ENCODE measurements at regions not wholly inside any gene's neighbourhood (a gene's known extent, or its start where the extent isn't known, plus 50 kb on each side); places are given as distances from the start of the nearest gene placed in this dataset.

DNA sequence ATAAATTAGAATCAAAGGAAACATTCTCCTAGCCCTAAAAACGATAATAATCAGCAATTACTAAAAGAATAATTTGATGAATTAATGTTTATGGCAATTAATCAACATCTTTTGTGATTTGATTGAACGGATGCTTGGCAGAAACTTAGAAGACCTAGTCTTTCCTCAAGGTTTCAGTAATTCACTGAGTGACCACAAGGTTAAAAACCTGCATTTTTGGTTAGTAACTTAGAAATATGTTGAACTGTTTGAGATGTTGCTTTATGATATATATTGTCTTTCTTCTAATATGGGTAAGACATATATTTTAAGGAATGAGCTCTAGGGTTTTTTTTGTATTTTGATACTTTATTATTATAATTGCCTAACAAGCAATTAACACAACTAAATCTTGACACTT lies 793.0 kb upstream of the NDST4 start:
- DNase-seq (ENCODE audit: low spot score), result no peak
- Histone ChIP-seq H3K4me3 (ENCODE audit: low read length in 2 of 2) (no peak overlapping the region), H4K91ac (ENCODE audit: low read depth, low read length, poor library complexity) (no peak overlapping the region), H3K36me3 (replicated peaks in 1 of 2; ENCODE audit: control insufficient read depth in 2 of 2, insufficient read depth in 2 of 2, low read length in 2 of 2) (no peaks in the 10 kb centered on the region), H2BK12ac (ENCODE audit: low read length) (no peak overlapping the region), H3K9me3 (replicated peaks in 1 of 2; ENCODE audit: control insufficient read depth in 2 of 2, insufficient read depth in 1 of 2, low read depth in 1 of 2, low read length in 2 of 2) (peaks cover 0 to 2% of the 10 kb centered on the region in 2 donors), H3K27me3 (ENCODE audit: control insufficient read depth in 3 of 3, insufficient read depth in 3 of 3, low read depth in 1 of 3, low read length in 3 of 3) (no peaks in the 10 kb centered on the region), H2BK15ac (ENCODE audit: low read length) (no peak overlapping the region), H3K4me2 (ENCODE audit: insufficient read depth, low read length, poor library complexity, severe bottlenecking) (no peak overlapping the region), H3K23ac (ENCODE audit: low read depth, low read length, poor library complexity) (no peak overlapping the region), H3K27ac (replicated peaks; ENCODE audit: low read length) (no peak overlapping the region), H2BK120ac (ENCODE audit: low read depth, low read length) (no peak overlapping the region), H2AK5ac (ENCODE audit: low read depth, low read length) (no peak overlapping the region), H3K79me1 (ENCODE audit: low read depth, low read length) (no peaks in the 10 kb centered on the region), H3K14ac (ENCODE audit: low read length) (no peak overlapping the region), H2BK5ac (ENCODE audit: low read length) (no peak overlapping the region), H3K4me1 (ENCODE audit: control insufficient read depth in 2 of 2, insufficient read depth in 1 of 2, low read depth in 1 of 2, low read length in 2 of 2) (no peaks in the 10 kb centered on the region), H2AFZ (ENCODE audit: low read length) (no peak overlapping the region), H3K18ac (ENCODE audit: low read length) (no peak overlapping the region), H3K4ac (ENCODE audit: low read length) (no peak overlapping the region), H3K9ac (ENCODE audit: low read depth, low read length, poor library complexity) (no peak overlapping the region), H4K8ac (ENCODE audit: low read depth, low read length) (no peak overlapping the region)
- WGBS, 2 donors (ENCODE audit: extremely low coverage in 2 of 2, insufficient read length in 2 of 2, insufficient replicate concordance in 1 of 2), result no CpG with 5 or more reads among the region's 2 CpGs

DNA sequence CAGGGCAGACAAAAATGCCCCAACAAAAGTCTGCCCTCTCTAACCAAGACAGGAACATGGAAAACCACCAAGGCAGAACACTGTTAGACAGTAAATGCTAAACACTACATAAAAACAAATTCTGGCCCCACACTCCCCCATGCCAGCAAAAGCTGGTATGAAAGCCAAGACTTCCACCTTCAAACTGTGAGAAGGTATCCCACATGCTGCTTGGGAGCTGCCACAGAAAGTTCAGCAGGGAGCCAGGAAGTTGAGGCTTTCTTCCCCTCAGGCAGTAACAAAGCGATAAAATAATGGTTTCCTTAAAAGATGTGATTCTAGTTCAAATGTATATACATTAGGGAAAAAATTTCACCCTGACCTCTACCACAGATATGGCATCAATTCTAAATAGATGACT lies 770.4 kb upstream of the NDST4 start:
- H3K4me1 ChIP-seq (ENCODE audit: control insufficient read depth in 2 of 2, insufficient read depth in 1 of 2, low read depth in 1 of 2, low read length in 2 of 2), result peaks cover 0 to 3% of the 10 kb centered on the region in 2 donors
- H3K36me3 ChIP-seq (replicated peaks in 1 of 2; ENCODE audit: control insufficient read depth in 2 of 2, insufficient read depth in 2 of 2, low read length in 2 of 2), result no peaks in the 10 kb centered on the region
- peak overlapping the region; percentile 27 for H2AFZ ChIP-seq (ENCODE audit: low read length)
- H3K23ac ChIP-seq (ENCODE audit: low read depth, low read length, poor library complexity), result no peak overlapping the region
- H3K4me2 ChIP-seq (ENCODE audit: insufficient read depth, low read length, poor library complexity, severe bottlenecking), result no peak overlapping the region
- H3K9me3 ChIP-seq (replicated peaks in 1 of 2; ENCODE audit: control insufficient read depth in 2 of 2, insufficient read depth in 1 of 2, low read depth in 1 of 2, low read length in 2 of 2), result no peaks in the 10 kb centered on the region
- no peak overlapping the region for H3K4ac ChIP-seq (ENCODE audit: low read length)
- no peak overlapping the region for H3K9ac ChIP-seq (ENCODE audit: low read depth, low read length, poor library complexity)
- no CpG with 5 or more reads among the region's 1 CpG for WGBS, 2 donors (ENCODE audit: extremely low coverage in 2 of 2, insufficient read length in 2 of 2, insufficient replicate concordance in 1 of 2)
- H4K8ac ChIP-seq (ENCODE audit: low read depth, low read length), result no peak overlapping the region
- H2BK15ac ChIP-seq (ENCODE audit: low read length), result no peak overlapping the region
- H3K4me3 ChIP-seq (ENCODE audit: low read length in 2 of 2), result no peak overlapping the region
- H4K91ac ChIP-seq (ENCODE audit: low read depth, low read length, poor library complexity), result no peak overlapping the region
- H2BK12ac ChIP-seq (ENCODE audit: low read length), result no peak overlapping the region
- no peaks in the 10 kb centered on the region for H3K79me1 ChIP-seq (ENCODE audit: low read depth, low read length)
- H2BK120ac ChIP-seq (ENCODE audit: low read depth, low read length), result no peak overlapping the region
- no peak overlapping the region for H3K14ac ChIP-seq (ENCODE audit: low read length)
- H3K27me3 ChIP-seq (ENCODE audit: control insufficient read depth in 3 of 3, insufficient read depth in 3 of 3, low read depth in 1 of 3, low read length in 3 of 3), result no peaks in the 10 kb centered on the region
- no peak overlapping the region for H2AK5ac ChIP-seq (ENCODE audit: low read depth, low read length)
- no peak for DNase-seq (ENCODE audit: low spot score)
- H3K27ac ChIP-seq (replicated peaks; ENCODE audit: low read length), result no peak overlapping the region
- no peak overlapping the region for H2BK5ac ChIP-seq (ENCODE audit: low read length)
- H3K18ac ChIP-seq (ENCODE audit: low read length), result no peak overlapping the region

DNA sequence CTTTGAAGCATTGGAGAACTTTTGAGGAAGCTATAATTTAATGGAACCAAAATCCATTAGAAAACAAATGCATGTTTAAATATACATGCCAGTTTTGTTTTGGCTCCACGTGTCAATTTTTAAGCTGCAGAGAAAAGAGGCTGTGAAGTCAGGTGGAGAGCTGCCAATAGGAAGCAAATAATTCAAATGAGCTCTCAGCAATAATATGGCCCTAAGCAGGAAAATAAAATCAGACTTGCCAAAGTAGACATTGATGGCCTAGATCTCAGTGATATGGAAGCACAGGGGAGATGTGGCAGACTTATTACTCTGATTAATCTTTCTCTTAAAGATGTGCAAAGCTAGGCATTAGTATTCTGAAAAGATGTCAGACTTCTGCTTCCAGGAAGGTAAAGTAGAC lies 769.8 kb upstream of the NDST4 start:
- Histone ChIP-seq H2BK15ac (ENCODE audit: low read length) (no peak overlapping the region), H2AFZ (ENCODE audit: low read length) (peak overlapping the region; percentile 27), H3K4me2 (ENCODE audit: insufficient read depth, low read length, poor library complexity, severe bottlenecking) (no peak overlapping the region), H3K4ac (ENCODE audit: low read length) (no peak overlapping the region), H3K27ac (replicated peaks; ENCODE audit: low read length) (no peak overlapping the region), H2AK5ac (ENCODE audit: low read depth, low read length) (no peak overlapping the region), H3K36me3 (replicated peaks in 1 of 2; ENCODE audit: control insufficient read depth in 2 of 2, insufficient read depth in 2 of 2, low read length in 2 of 2) (no peaks in the 10 kb centered on the region), H2BK120ac (ENCODE audit: low read depth, low read length) (no peak overlapping the region), H3K18ac (ENCODE audit: low read length) (no peak overlapping the region), H3K79me1 (ENCODE audit: low read depth, low read length) (no peaks in the 10 kb centered on the region), H3K4me3 (ENCODE audit: low read length in 2 of 2) (no peak overlapping the region), H3K4me1 (ENCODE audit: control insufficient read depth in 2 of 2, insufficient read depth in 1 of 2, low read depth in 1 of 2, low read length in 2 of 2) (peaks cover 0 to 3% of the 10 kb centered on the region in 2 donors), H2BK5ac (ENCODE audit: low read length) (no peak overlapping the region), H2BK12ac (ENCODE audit: low read length) (no peak overlapping the region), H3K9ac (ENCODE audit: low read depth, low read length, poor library complexity) (no peak overlapping the region), H3K9me3 (replicated peaks in 1 of 2; ENCODE audit: control insufficient read depth in 2 of 2, insufficient read depth in 1 of 2, low read depth in 1 of 2, low read length in 2 of 2) (no peaks in the 10 kb centered on the region), H3K27me3 (ENCODE audit: control insufficient read depth in 3 of 3, insufficient read depth in 3 of 3, low read depth in 1 of 3, low read length in 3 of 3) (no peaks in the 10 kb centered on the region), H4K91ac (ENCODE audit: low read depth, low read length, poor library complexity) (no peak overlapping the region), H4K8ac (ENCODE audit: low read depth, low read length) (no peak overlapping the region), H3K23ac (ENCODE audit: low read depth, low read length, poor library complexity) (no peak overlapping the region), H3K14ac (ENCODE audit: low read length) (no peak overlapping the region)
- no CpG with 5 or more reads among the region's 1 CpG for WGBS, 2 donors (ENCODE audit: extremely low coverage in 2 of 2, insufficient read length in 2 of 2, insufficient replicate concordance in 1 of 2)
- no peak for DNase-seq (ENCODE audit: low spot score)

DNA sequence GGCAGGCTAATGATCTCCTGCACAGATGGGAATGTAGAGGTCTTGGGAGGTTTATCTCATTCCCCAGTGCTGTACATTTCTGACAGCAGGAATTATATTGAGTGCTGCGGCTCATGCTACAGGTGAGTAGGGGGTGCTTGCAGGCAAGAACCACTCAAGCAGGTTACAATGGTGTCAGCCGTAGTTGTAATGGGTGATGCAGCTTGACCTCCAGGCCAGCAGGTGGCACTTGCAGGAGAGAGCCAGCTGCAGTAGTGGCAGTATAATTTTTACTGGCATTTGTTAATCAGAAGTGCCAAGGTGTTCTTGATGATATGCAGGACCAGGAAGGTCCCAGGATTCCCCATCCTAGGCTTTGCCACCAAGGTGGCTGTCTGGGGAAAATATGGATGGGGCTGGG lies 759.6 kb upstream of the NDST4 start:
- H4K91ac ChIP-seq (ENCODE audit: low read depth, low read length, poor library complexity), result no peak overlapping the region
- no peak overlapping the region for H3K27ac ChIP-seq (replicated peaks; ENCODE audit: low read length)
- no peaks in the 10 kb centered on the region for H3K4me1 ChIP-seq (ENCODE audit: control insufficient read depth in 2 of 2, insufficient read depth in 1 of 2, low read depth in 1 of 2, low read length in 2 of 2)
- no peak overlapping the region for H3K14ac ChIP-seq (ENCODE audit: low read length)
- WGBS, 2 donors (ENCODE audit: extremely low coverage in 2 of 2, insufficient read length in 2 of 2, insufficient replicate concordance in 1 of 2), result no CpG with 5 or more reads among the region's 2 CpGs
- H4K8ac ChIP-seq (ENCODE audit: low read depth, low read length), result no peak overlapping the region
- H3K18ac ChIP-seq (ENCODE audit: low read length), result no peak overlapping the region
- H3K9me3 ChIP-seq (replicated peaks in 1 of 2; ENCODE audit: control insufficient read depth in 2 of 2, insufficient read depth in 1 of 2, low read depth in 1 of 2, low read length in 2 of 2), result no peaks in the 10 kb centered on the region
- H3K36me3 ChIP-seq (replicated peaks in 1 of 2; ENCODE audit: control insufficient read depth in 2 of 2, insufficient read depth in 2 of 2, low read length in 2 of 2), result no peaks in the 10 kb centered on the region
- no peak overlapping the region for H3K4me3 ChIP-seq (ENCODE audit: low read length in 2 of 2)
- no peak overlapping the region for H2BK5ac ChIP-seq (ENCODE audit: low read length)
- no peaks in the 10 kb centered on the region for H3K27me3 ChIP-seq (ENCODE audit: control insufficient read depth in 3 of 3, insufficient read depth in 3 of 3, low read depth in 1 of 3, low read length in 3 of 3)
- no peak overlapping the region for H2BK120ac ChIP-seq (ENCODE audit: low read depth, low read length)
- H3K9ac ChIP-seq (ENCODE audit: low read depth, low read length, poor library complexity), result no peak overlapping the region
- no peaks in the 10 kb centered on the region for H3K79me1 ChIP-seq (ENCODE audit: low read depth, low read length)
- DNase-seq (ENCODE audit: low spot score), result no peak
- H2BK12ac ChIP-seq (ENCODE audit: low read length), result no peak overlapping the region
- H2AFZ ChIP-seq (ENCODE audit: low read length), result no peak overlapping the region
- H3K4me2 ChIP-seq (ENCODE audit: insufficient read depth, low read length, poor library complexity, severe bottlenecking), result no peak overlapping the region
- no peak overlapping the region for H2BK15ac ChIP-seq (ENCODE audit: low read length)
- H3K23ac ChIP-seq (ENCODE audit: low read depth, low read length, poor library complexity), result no peak overlapping the region
- H3K4ac ChIP-seq (ENCODE audit: low read length), result no peak overlapping the region
- H2AK5ac ChIP-seq (ENCODE audit: low read depth, low read length), result no peak overlapping the region

Measured in neuronal stem cell (in vitro differentiated cells).